ENCODE measurements at regions not wholly inside any gene's neighbourhood (a gene's known extent, or its start where the extent isn't known, plus 50 kb on each side); places are given as distances from the start of the nearest gene placed in this dataset.
A peak's percentile ranks its signal among the peaks of the same experiment; 100 is the strongest.

GRCh38 chr5:68591850-68592249 lies 376.3 kb downstream of the PIK3R1 start (continued):
- TF ChIP-seq EGR2 (tag by site-specific recombination; IDR thresholded peaks at IDR 0.05; ENCODE audit: low read depth), result no peak

- Histone ChIP-seq H3K36me3 (ENCODE audit: control insufficient read depth in 2 of 2, insufficient read depth in 1 of 2, low read length in 2 of 2) (no peaks in the 10 kb centered on the region), H3K9me3 (ENCODE audit: control insufficient read depth, insufficient read depth, low read depth, low read length) (no peaks in the 10 kb centered on the region), H3K27ac (ENCODE audit: extremely low read depth, low read depth, low read length) (no peak overlapping the region), H3K4me3 (ENCODE audit: low read depth, low read length) (no peak overlapping the region), H3K4me1 (ENCODE audit: control insufficient read depth, insufficient read depth, low read length) (0 out of 2 replicates have a peak, but pooled peaks cover 5% of the 10 kb centered on the region)
- ChIA-PET POLR2A (no interaction called here), CTCF (no interaction called here)
- no peak for TF ChIP-seq ZNF830 (tag by site-specific recombination; IDR thresholded peaks at IDR 0.05; ENCODE audit: low read depth)
- TF ChIP-seq ZNF621 (tag by site-specific recombination; IDR thresholded peaks at IDR 0.05), result no peak
- no peak for TF ChIP-seq ZNF529 (tag by site-specific recombination; IDR thresholded peaks at IDR 0.05; ENCODE audit: insufficient replicate concordance)
- no peak for TF ChIP-seq ZBTB7A (tag by site-specific recombination; IDR thresholded peaks at IDR 0.05; ENCODE audit: low read depth)
- TF ChIP-seq HOXD13 (CRISPR knock-in tag; IDR thresholded peaks at IDR 0.05; ENCODE audit: borderline replicate concordance), result no peak
- no peak for TF ChIP-seq ZNF624 (tag by site-specific recombination; IDR thresholded peaks at IDR 0.05)
- TF ChIP-seq ZNF184 (tag by site-specific recombination; IDR thresholded peaks at IDR 0.05), result no peak
- TF ChIP-seq KLF10 (tag by site-specific recombination; IDR thresholded peaks at IDR 0.05), result no peak
- no peak for TF ChIP-seq ZNF24 (tag by site-specific recombination; IDR thresholded peaks at IDR 0.05)
- no peak for TF ChIP-seq ZNF138 (tag by site-specific recombination; IDR thresholded peaks at IDR 0.05; ENCODE audit: borderline replicate concordance)
Measured at GRCh38 chr5:68592351-68592750, 376.8 kb downstream of the PIK3R1 start.

- POLR2A ChIA-PET, result no interaction called here
- 0 out of 2 replicates have a peak, but pooled peaks cover 5% of the 10 kb centered on the region for H3K4me1 ChIP-seq (ENCODE audit: control insufficient read depth, insufficient read depth, low read length)
- TF ChIP-seq PRDM10 (tag by site-specific recombination; IDR thresholded peaks at IDR 0.05) (peak; percentile 81), YY1 (tag by site-specific recombination; IDR thresholded peaks at IDR 0.05) (no peak)
- no peaks in the 10 kb centered on the region for H3K9me3 ChIP-seq (ENCODE audit: control insufficient read depth, insufficient read depth, low read depth, low read length)
- CTCF ChIA-PET, result no interaction called here
- H3K36me3 ChIP-seq (ENCODE audit: control insufficient read depth in 2 of 2, insufficient read depth in 1 of 2, low read length in 2 of 2), result no peaks in the 10 kb centered on the region
- peak overlapping the region; percentile 53; the same call in 1 of the 2 replicates for H3K27ac ChIP-seq (ENCODE audit: extremely low read depth, low read depth, low read length)
- H3K4me3 ChIP-seq (ENCODE audit: low read depth, low read length), result no peak overlapping the region
Measured at GRCh38 chr5:68593211-68593671, 377.7 kb downstream of the PIK3R1 start.

GRCh38 chr5:68612972-68613371 lies 397.4 kb downstream of the PIK3R1 start:
- Histone ChIP-seq H3K4me1 (ENCODE audit: control insufficient read depth, insufficient read depth, low read length) (no peaks in the 10 kb centered on the region), H3K9me3 (ENCODE audit: control insufficient read depth, insufficient read depth, low read depth, low read length) (no peaks in the 10 kb centered on the region), H3K4me3 (ENCODE audit: low read depth, low read length) (no peak overlapping the region), H3K27ac (ENCODE audit: extremely low read depth, low read depth, low read length) (no peak overlapping the region), H3K36me3 (ENCODE audit: control insufficient read depth in 2 of 2, insufficient read depth in 1 of 2, low read length in 2 of 2) (no peaks in the 10 kb centered on the region)
- ChIA-PET CTCF (no interaction called here), POLR2A (no interaction called here)
- TF ChIP-seq ZNF571 (tag by site-specific recombination; IDR thresholded peaks at IDR 0.05) (no peak), ZNF677 (tag by site-specific recombination; IDR thresholded peaks at IDR 0.05) (no peak), ZNF37A (tag by site-specific recombination; IDR thresholded peaks at IDR 0.05) (no peak), ZNF501 (tag by site-specific recombination; IDR thresholded peaks at IDR 0.05) (no peak), ZNF785 (tag by site-specific recombination; IDR thresholded peaks at IDR 0.05) (no peak), ZNF148 (tag by site-specific recombination; IDR thresholded peaks at IDR 0.05; ENCODE audit: borderline replicate concordance) (no peak), ZNF221 (tag by site-specific recombination; IDR thresholded peaks at IDR 0.05; ENCODE audit: borderline replicate concordance) (no peak), ZNF580 (tag by site-specific recombination; IDR thresholded peaks at IDR 0.05) (no peak), GLI4 (tag by site-specific recombination; IDR thresholded peaks at IDR 0.05) (no peak), ZNF239 (tag by site-specific recombination; IDR thresholded peaks at IDR 0.05) (no peak), ELK4 (IDR thresholded peaks at IDR 0.05; ENCODE audit: borderline replicate concordance, low read depth, low read length) (no peak)
